Prostate gland (tissue), 2 donors: ENCODE measurements at regions not wholly inside any gene's neighbourhood (a gene's known extent, or its start where the extent isn't known, plus 50 kb on each side); places are given as distances from the start of the nearest gene placed in this dataset.

Experiments
- CTCF ChIP-seq, 4 experiments: fragments of 200-600 bp in 2 of 4; fragments of 450-650 bp in 2 of 4; sonication (generic) in 2 of 4; IDR thresholded peaks; 1 replicate in 3 of 4; 2 replicates in 1 of 4; pipeline ENCODE4 v1.5.1; 2016 to 2019; ENCODE audit warnings: antibody characterized with exemption in 4 of 4, mild to moderate bottlenecking in 2 of 4, moderate library complexity in 2 of 4
- POLR2A ChIP-seq: fragments of 450-650 bp; IDR thresholded peaks from one replicate; pipeline ENCODE4 v1.6.1; 2016; ENCODE audit warnings: antibody characterized with exemption, mild to moderate bottlenecking

DNA sequence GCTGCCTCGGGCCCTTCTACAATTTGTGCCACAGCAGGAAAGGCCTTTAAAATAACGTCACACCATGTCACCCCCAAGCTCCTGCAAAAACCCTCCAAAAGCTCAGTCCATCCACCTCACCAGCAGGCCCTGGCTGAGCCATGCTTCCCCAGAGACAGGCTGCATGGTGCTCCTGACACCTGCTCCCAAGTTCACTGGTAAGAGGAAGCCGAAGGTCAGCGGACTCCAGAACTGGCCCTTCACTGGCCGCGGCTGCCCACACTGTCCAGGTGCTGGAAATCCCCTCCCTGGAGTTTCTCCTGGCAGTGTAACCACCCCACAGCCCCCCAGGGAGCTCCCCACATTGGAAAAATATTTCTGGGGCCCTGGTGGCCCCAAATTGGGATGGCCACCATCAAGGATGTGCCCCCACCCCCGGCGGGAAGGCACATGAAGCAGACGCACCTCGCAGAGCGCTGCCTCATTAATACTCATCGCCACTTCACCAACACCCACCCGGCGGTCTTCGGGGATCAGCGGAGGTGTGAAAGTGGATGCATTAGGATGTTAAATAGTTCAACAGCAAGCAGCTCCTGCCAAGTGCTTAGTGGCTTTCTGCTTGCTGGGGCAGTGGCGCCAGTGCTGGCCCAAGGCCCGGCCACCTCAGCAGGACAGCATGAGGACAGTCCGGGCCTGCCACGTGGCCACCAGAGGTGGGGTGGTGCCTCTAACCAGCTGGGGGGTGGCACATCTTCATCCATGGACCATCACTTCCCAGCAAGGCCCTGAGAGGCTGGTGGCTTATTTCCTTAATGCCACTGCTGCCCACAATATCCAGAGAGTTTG, 146.1 kb upstream of the IQSEC1 start:
- no peak for TF ChIP-seq CTCF (IDR thresholded peaks at IDR 0.05)
- no peak for TF ChIP-seq POLR2A
